IMR-90 (cell line): ENCODE measurements at regions not wholly inside any gene's neighbourhood (a gene's known extent, or its start where the extent isn't known, plus 50 kb on each side); places are given as distances from the start of the nearest gene placed in this dataset.

Experiments used
- ATAC-seq: fragments of 200-7000 bp; cut with Tn5 transposase; 2 replicates; pipeline ENCODE4 v1.9.1; 2020; ENCODE audit warnings: low read depth, mild to moderate bottlenecking, moderate library complexity
- BruUV-seq: library from RNA; stranded (reverse); fragments of 400-500 nt; replicated peaks from 2 replicates; lab custom pipeline; 2021; lab: Mats Ljungman, UMichigan
- CTCF ChIA-PET: fragments of 300-600 bp; formaldehyde crosslinking; extraction: SDS; loops from one replicate; lab custom pipeline; 2021; ENCODE audit warnings: antibody characterized with exemption; lab: Yijun Ruan, JAX
- POLR2A ChIA-PET: fragments of 300-600 bp; sonication (Branson Sonifier 250); formaldehyde crosslinking; loops from one replicate; lab custom pipeline; 2022; ENCODE audit warnings: antibody characterized with exemption; ENCODE audit not compliant: unreplicated experiment; lab: Charles Lee
- DNase-seq: peaks from one replicate; pipeline ENCODE4 v3.0.0; 2013
- H2AFZ ChIP-seq: replicated peaks from 2 replicates; pipeline ENCODE3; 2013; ENCODE audit warnings: low read length, mild to moderate bottlenecking; ENCODE audit not compliant: poor library complexity
- H2AK5ac ChIP-seq: 2 replicates; pipeline ENCODE4 v1.6.1; 2013; ENCODE audit warnings: low read depth, low read length, inconsistent platforms
- H2AK9ac ChIP-seq: replicated peaks from 2 replicates; pipeline ENCODE3; 2013; ENCODE audit warnings: mild to moderate bottlenecking, low read depth, low read length, moderate library complexity; ENCODE audit not compliant: poor library complexity
- H2BK120ac ChIP-seq: 2 replicates; pipeline ENCODE4 v1.6.1; 2013; ENCODE audit warnings: low read depth, low read length, inconsistent platforms
- H2BK15ac ChIP-seq: 3 replicates; pipeline ENCODE4 v1.6.1; 2013; ENCODE audit warnings: low read depth, low read length, inconsistent platforms
- H2BK20ac ChIP-seq: 2 replicates; pipeline ENCODE4 v1.6.1; 2013; ENCODE audit warnings: low read depth, mild to moderate bottlenecking, inconsistent platforms, low read length, moderate library complexity
- H2BK5ac ChIP-seq: 2 replicates; pipeline ENCODE4 v1.6.1; 2013; ENCODE audit warnings: mild to moderate bottlenecking, low read depth, low read length, inconsistent platforms; ENCODE audit not compliant: poor library complexity, severe bottlenecking
- H3K14ac ChIP-seq: replicated peaks from 2 replicates; pipeline ENCODE4 v1.6.1; 2013; ENCODE audit warnings: low read depth, low read length, inconsistent platforms
- H3K18ac ChIP-seq: 2 replicates; pipeline ENCODE4 v1.6.1; 2013; ENCODE audit warnings: low read depth, low read length, control low read depth
- H3K23ac ChIP-seq: 2 replicates; pipeline ENCODE4 v1.6.1; 2013; ENCODE audit warnings: low read depth, low read length, inconsistent platforms
- H3K27ac ChIP-seq: 2 replicates; pipeline ENCODE4 v1.5.1; 2013; ENCODE audit warnings: mild to moderate bottlenecking, control low read depth, low read length; ENCODE audit not compliant: insufficient read depth
- H3K27me3 ChIP-seq: 2 replicates; pipeline ENCODE4 v1.6.1; 2013; ENCODE audit warnings: low read length; ENCODE audit not compliant: control insufficient read depth, insufficient read depth
- H3K36me3 ChIP-seq: 2 replicates; pipeline ENCODE4 v1.6.1; 2013; ENCODE audit warnings: low read length, mixed read lengths; ENCODE audit not compliant: control insufficient read depth, insufficient read depth
- H3K4ac ChIP-seq: 2 replicates; pipeline ENCODE4 v1.6.1; 2013; ENCODE audit warnings: low read depth, low read length, inconsistent platforms
- H3K4me1 ChIP-seq: 2 replicates; pipeline ENCODE4 v1.6.1; 2013; ENCODE audit warnings: low read length, mixed read lengths; ENCODE audit not compliant: control insufficient read depth, insufficient read depth
- H3K4me2 ChIP-seq: 2 replicates; pipeline ENCODE4 v1.6.1; 2013; ENCODE audit warnings: low read depth, mild to moderate bottlenecking, control low read depth, low read length, moderate library complexity
- H3K4me3 ChIP-seq: 2 replicates; pipeline ENCODE4 v1.5.1; 2013; ENCODE audit warnings: low read depth, mild to moderate bottlenecking, control low read depth, low read length, moderate library complexity; ENCODE audit not compliant: insufficient read depth
- H3K56ac ChIP-seq: 2 replicates; pipeline ENCODE4 v1.6.1; 2013; ENCODE audit warnings: low read length, inconsistent platforms; ENCODE audit not compliant: insufficient read depth; ENCODE audit errors: extremely low read depth
- H3K79me1 ChIP-seq, 2 experiments: 2 replicates each; pipeline ENCODE4 v1.6.1; 2013; ENCODE audit warnings: low read length in 2 of 2, inconsistent platforms in 1 of 2, low read depth in 1 of 2
- H3K9ac ChIP-seq: 2 replicates; pipeline ENCODE4 v1.6.1; 2013; ENCODE audit warnings: low read depth, low read length, control low read depth
- H3K9me1 ChIP-seq: 2 replicates; pipeline ENCODE4 v1.6.1; 2013; ENCODE audit warnings: low read length, inconsistent platforms; ENCODE audit not compliant: insufficient read depth
- H3K9me3 ChIP-seq: 2 replicates; pipeline ENCODE4 v1.6.1; 2013; ENCODE audit warnings: low read length; ENCODE audit not compliant: control insufficient read depth, insufficient read depth
- H4K20me1 ChIP-seq: 2 replicates; pipeline ENCODE4 v1.6.1; 2013; ENCODE audit warnings: low read length, inconsistent platforms; ENCODE audit not compliant: insufficient read depth
- H4K5ac ChIP-seq: 2 replicates; pipeline ENCODE4 v1.6.1; 2013; ENCODE audit warnings: mild to moderate bottlenecking, low read depth, low read length, control low read depth
- H4K8ac ChIP-seq, 2 experiments: 2 replicates each; pipeline ENCODE4 v1.6.1; 2013; ENCODE audit warnings: low read depth in 2 of 2, low read length in 2 of 2, control low read depth in 1 of 2, inconsistent platforms in 1 of 2
- H4K91ac ChIP-seq: 2 replicates; pipeline ENCODE4 v1.6.1; 2013; ENCODE audit warnings: low read depth, low read length, inconsistent platforms; ENCODE audit not compliant: insufficient read depth
- BHLHE40 ChIP-seq: fragments of 150-350 bp; IDR thresholded peaks from 2 replicates; pipeline ENCODE4 v1.6.1; 2016; ENCODE audit warnings: mild to moderate bottlenecking, low read depth, low read length
- CEBPB ChIP-seq: IDR thresholded peaks from 2 replicates; pipeline ENCODE4 v1.6.1; 2012; ENCODE audit warnings: low read depth, low read length, improper control_type of control experiment
- CHD1 ChIP-seq: IDR thresholded peaks from 2 replicates; pipeline ENCODE4 v1.6.1; 2012; ENCODE audit warnings: low read depth, low read length, improper control_type of control experiment
- CTCF ChIP-seq: conservative IDR thresholded peaks from 2 replicates; pipeline ENCODE4 v1.5.1; 2012; ENCODE audit warnings: mild to moderate bottlenecking, low read depth, low read length, improper control_type of control experiment
- MAFK ChIP-seq: IDR thresholded peaks from 2 replicates; pipeline ENCODE4 v1.6.1; 2012; ENCODE audit warnings: low read depth, low read length, improper control_type of control experiment
- MXI1 ChIP-seq: IDR thresholded peaks from 2 replicates; pipeline ENCODE4 v1.6.1; 2012; ENCODE audit warnings: low read depth, mild to moderate bottlenecking, low read length, moderate library complexity, borderline replicate concordance
- NFE2L2 ChIP-seq: fragments of 150-350 bp; IDR thresholded peaks from 2 replicates; pipeline ENCODE4 v1.6.1; 2016; ENCODE audit warnings: low read depth, mild to moderate bottlenecking, low read length
- RCOR1 ChIP-seq: IDR thresholded peaks from 2 replicates; pipeline ENCODE4 v1.6.1; 2012; ENCODE audit warnings: mild to moderate bottlenecking, low read length, improper control_type of control experiment; ENCODE audit not compliant: insufficient replicate concordance
- RFX5 ChIP-seq: IDR thresholded peaks from 2 replicates; pipeline ENCODE4 v1.8.0; 2012; ENCODE audit warnings: low read depth, mild to moderate bottlenecking, low read length, moderate library complexity
- WGBS, 2 experiments: methylation state at CpG; one replicate each; pipeline versions ENCODE4 v1.1.5 to v1.1.7; 2013; ENCODE audit warnings: missing lambda C conversion rate in 2 of 2; ENCODE audit not compliant: insufficient read length in 1 of 2; ENCODE audit errors: extremely low coverage in 2 of 2; 5-methylcytosine and 5-hydroxymethylcytosine counted together
- dilution Hi-C: fragments of 300-500 bp; cut with HindIII; formaldehyde crosslinking; loops from one replicate; pipeline ENCODE4 v1.14.3; 2018; ENCODE audit warnings: low sequenced_read_pairs; ENCODE audit not compliant: unreplicated experiment
- in situ Hi-C: fragments of 300-500 bp; cut with MboI; formaldehyde crosslinking; loops from 3 replicates; pipeline ENCODE4 v1.14.3; 2019; ENCODE audit warnings: low sequenced_read_pairs, inconsistent platforms, mixed read lengths
- intact Hi-C: fragments of 100-400 bp; cut with micrococcal nuclease; formaldehyde crosslinking; loops from 2 replicates; pipeline ENCODE4 v1.10.0; 2022

- POLR2A ChIA-PET = no interaction called here
- no peak overlapping the region for H3K14ac ChIP-seq
- no peaks in the 10 kb centered on the region for H3K79me1 ChIP-seq
- H3K4me2 ChIP-seq = no peak overlapping the region
- H3K4ac ChIP-seq = no peak overlapping the region
- H3K27ac ChIP-seq = no peak overlapping the region
- CTCF ChIA-PET = interaction anchor here (1.4 to 1.9 kb wide), 2 partner anchors 78 to 403 kb away, joined by 4 to 5 read pairs; no protein-coding TSS in a partner anchor
- H3K23ac ChIP-seq = no peak overlapping the region
- H2BK20ac ChIP-seq = no peak overlapping the region
- no peak overlapping the region for H4K91ac ChIP-seq
- no peak overlapping the region for H3K18ac ChIP-seq
- no peak overlapping the region for H4K5ac ChIP-seq
- no peaks in the 10 kb centered on the region for H3K9me1 ChIP-seq
- no CpG with 5 or more reads among the region's 5 CpGs for WGBS, 2 experiments
- in situ Hi-C loops (loop anchor here (5.0 kb wide), 1 partner anchor 425 kb away; no protein-coding TSS in a partner anchor), dilution Hi-C loops (no loop called here), intact Hi-C loops (loop anchor here (5.0 kb wide), 3 partner anchors 170 to 475 kb away; no protein-coding TSS in a partner anchor)
- no peaks in the 10 kb centered on the region for H4K20me1 ChIP-seq
- no peak for ATAC-seq
- H3K27me3 ChIP-seq = no peaks in the 10 kb centered on the region
- TF ChIP-seq RFX5 = no peak
- TF ChIP-seq CEBPB = no peak
- TF ChIP-seq BHLHE40 = no peak
- no peak for TF ChIP-seq NFE2L2
- TF ChIP-seq MAFK = no peak
- TF ChIP-seq RCOR1 = no peak
- no peak for TF ChIP-seq CTCF
- no peak for TF ChIP-seq CHD1
- TF ChIP-seq MXI1 = no peak
- no peaks in the 10 kb centered on the region for H3K4me1 ChIP-seq
- H3K4me3 ChIP-seq = no peak overlapping the region
- no peak overlapping the region for H2BK5ac ChIP-seq
- no peak overlapping the region for H4K8ac ChIP-seq
- no peak overlapping the region for H2AFZ ChIP-seq
- no peak overlapping the region for H3K56ac ChIP-seq
- DNase-seq = no peak
- H2BK15ac ChIP-seq = no peak overlapping the region
- no peaks in the 10 kb centered on the region for H3K9me3 ChIP-seq
- no peak overlapping the region for H3K9ac ChIP-seq
- H3K36me3 ChIP-seq = no peaks in the 10 kb centered on the region
- no TSS peak for BruUV-seq
- no peak overlapping the region for H2AK5ac ChIP-seq
- H2AK9ac ChIP-seq = no peak overlapping the region
- H2BK120ac ChIP-seq = no peak overlapping the region; the same call in 1 of the 2 replicates
Observed at GRCh38 chr2:6352247-6352646, 513.5 kb downstream of the CMPK2 start.
